ENCODE measurements at regions not wholly inside any gene's neighbourhood (a gene's known extent, or its start where the extent isn't known, plus 50 kb on each side); places are given as distances from the start of the nearest gene placed in this dataset.

DNA sequence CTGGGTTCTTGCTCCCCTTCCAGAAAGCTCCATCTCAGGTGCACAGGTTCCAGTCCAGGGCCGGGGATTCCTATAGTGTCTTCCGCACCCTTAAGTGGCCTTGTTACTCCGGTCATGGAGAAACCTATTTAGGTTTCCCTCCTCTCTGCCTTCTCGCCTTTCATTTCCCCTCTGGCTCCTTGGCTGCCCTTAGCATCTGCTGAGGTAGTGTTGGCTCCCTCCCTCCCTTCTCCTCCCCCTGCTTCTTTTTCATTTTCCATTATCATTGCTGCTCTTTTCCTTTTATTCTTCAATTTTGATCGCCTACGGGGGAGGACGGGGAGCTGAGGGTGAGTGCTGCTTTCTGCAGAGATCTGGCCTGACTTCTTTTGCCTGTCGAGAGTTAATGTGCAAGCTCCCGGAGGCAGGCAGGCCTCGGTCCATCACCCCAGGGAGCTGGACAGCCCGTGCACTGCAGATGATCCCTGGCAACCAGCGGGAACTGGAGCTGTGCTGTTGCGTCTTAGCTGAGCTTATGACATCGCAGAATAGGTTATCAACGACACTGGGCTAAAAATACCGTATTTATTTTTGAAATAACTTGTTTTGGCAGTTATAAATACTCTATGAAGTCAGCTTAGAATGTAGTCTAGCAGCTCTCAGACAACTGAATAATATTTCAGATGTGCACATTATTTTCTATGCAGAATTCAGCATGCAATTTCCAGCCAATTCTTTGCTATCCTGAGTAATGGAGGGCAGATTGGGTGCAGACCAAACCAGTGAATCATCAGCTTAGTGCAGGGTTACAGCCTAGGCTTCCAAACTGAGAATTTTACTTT lies 141.9 kb downstream of the SLC4A3 start:
- DNase-seq (ENCODE audit: low read depth in 3 of 3) = no peak

DNA sequence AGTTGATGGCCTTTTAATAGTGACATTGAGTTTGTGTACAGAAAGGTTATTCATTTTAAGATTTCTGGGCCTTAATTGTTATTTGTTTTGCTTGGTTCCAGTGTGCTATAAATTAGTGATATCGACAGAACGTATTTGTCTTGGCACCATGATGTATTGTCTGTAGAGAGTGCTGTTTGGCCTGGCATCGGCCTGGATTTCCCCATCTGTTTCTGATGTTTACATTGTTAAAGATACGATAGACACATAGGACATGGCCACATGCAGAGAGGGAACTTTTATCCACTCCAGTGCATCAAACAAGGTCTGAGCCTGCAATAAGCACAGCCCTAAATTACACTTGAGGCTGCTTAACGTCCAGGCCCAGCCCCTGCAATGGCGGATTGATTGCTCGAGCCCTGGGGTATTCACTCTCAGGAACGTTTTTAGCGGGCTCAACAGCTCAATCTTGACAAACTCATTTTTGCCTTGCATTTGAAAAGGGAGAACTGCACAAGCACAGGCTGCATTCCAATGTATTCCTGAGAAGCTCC lies 144.7 kb downstream of the SLC4A3 start:
- DNase-seq (ENCODE audit: low read depth in 3 of 3) = no peak

DNA sequence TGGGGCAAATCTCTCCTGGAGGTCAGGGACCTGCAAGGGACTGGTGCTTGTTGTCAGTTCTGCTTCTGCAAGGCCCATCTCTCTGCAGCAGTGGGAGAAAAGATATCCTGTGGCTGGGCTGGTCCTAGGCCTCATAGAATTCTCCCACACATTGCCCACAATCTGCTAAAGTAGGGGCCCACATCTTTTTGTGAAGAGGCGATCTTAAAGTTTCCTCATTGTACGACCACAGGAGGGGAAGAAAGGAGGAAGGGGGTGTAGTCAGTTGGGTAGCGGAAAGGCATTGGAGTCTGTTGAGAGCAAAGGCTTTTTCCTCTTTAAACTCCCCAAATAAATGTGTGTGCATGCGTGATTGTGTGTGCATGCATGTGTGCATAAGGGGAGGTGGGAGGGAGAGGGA lies 145.3 kb downstream of the SLC4A3 start:
- no peak for DNase-seq (ENCODE audit: low read depth in 3 of 3)

DNA sequence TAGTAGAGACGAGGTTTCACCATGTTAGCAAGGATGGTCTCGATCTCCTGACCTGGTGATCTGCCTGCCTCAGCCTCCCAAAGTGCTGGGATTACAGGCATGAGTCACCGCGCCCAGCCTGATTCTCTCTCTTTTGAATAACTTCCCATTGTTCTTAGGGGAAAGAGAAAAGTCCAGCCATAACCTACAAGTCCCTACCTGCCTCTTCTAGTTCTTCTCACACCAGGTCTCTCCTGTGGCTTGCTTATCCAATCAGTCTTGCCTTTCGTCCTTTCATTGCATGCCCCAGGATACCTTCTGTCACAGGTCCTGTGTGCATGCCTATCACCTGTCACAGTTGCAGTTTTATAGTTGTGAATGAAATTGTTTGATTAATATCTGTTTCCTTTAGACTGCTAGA lies 148.1 kb downstream of the SLC4A3 start:
- no peak for DNase-seq (ENCODE audit: low read depth in 3 of 3)

DNA sequence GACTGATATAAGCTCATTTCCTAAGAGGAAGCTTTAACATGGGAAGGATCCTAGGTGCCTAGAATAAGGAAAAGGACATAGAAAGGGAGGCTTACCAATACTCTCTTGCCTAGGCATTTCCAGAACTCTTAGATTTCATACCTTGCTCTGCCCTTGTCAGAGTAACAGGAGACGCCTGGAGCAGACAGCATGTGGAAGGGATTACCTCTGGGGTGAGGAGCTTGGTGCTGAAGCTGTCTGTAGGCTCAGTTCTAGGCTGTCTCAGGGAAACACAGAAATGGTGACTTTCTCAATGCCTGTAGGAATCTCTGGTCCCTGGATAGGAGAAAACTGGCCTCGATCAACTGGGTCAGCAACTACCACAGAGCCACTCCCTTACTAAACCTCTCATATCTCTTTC lies 150.0 kb downstream of the SLC4A3 start:
- DNase-seq (ENCODE audit: low read depth in 3 of 3) = no peak

DNA sequence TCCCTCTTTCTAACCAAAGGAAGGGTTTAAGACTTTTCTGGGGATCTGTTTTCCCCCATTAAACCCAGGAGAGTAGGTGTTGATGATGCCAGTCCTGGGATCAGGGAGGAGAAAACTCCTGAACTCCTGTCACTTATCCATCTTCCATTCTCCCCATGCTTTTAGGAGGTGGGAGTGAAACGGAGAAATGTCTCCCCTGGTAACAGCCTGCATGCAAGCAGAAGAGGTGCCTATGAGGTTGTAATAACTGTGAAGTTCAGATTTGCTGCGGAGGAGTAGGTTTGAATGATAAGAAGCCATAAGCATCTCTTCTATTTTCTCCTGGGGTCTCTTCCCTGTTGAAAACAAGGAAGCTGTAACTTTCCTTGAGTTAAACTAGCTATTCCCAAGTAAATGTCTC lies 150.8 kb downstream of the SLC4A3 start:
- no peak for DNase-seq (ENCODE audit: low read depth in 3 of 3)

DNA sequence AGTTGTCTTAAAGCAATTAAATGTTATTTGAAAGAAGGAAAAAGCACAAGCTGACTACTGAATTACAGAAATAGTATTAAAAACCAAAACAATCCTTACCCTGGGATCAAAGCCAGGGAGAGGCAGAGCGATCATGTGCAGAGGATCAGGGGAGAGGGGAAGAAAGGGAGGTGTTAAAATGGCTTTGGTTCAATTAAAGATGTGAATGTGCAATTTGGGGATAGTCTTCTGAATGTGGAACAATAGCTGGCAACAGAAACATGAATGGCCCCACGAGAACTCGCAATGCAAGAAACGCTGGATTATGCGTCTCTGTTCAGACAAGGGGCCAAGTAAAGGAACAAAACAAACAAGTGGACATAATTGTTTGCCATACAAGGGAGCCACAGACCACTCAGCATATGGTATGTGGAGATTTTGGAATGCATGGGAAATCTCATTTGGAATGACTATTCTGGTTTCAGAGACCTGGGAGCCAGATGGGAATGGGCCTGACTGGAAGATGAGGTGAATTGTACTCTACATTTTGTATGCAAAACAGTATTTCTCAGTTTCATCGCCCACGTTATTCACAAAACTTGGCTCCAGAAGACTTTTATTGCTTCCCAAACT lies 155.4 kb downstream of the SLC4A3 start:
- no peak for DNase-seq (ENCODE audit: low read depth in 3 of 3)

DNA sequence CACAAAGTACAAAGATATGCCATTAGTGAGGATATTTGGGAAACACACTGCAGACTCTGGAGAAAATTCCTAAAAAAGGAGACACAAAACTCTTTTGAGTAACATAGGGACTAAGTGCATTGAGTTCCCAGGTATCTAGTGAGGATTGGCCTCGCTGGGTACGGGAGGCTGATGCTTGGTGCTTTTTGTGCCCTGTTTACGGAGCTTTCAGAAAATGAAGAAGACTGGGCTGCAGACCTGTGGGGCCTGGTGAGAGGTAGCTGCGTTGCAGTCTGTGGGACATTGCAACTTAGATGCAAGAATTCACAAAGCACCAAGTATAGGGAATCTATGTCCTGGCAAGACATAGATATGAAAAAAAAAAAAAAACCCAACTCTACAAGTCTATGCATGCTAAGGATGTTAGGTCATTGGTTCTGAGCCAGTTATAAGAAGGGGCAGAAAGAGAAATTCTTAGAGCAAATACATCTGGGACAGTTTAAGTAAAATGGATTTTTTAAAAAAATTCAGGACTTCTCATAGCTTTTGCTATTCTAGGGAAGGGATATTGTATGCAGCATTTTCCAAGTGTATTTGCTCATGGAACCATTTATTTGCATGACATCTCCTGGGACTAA lies 156.0 kb downstream of the SLC4A3 start:
- DNase-seq (ENCODE audit: low read depth in 3 of 3) = no peak

DNA sequence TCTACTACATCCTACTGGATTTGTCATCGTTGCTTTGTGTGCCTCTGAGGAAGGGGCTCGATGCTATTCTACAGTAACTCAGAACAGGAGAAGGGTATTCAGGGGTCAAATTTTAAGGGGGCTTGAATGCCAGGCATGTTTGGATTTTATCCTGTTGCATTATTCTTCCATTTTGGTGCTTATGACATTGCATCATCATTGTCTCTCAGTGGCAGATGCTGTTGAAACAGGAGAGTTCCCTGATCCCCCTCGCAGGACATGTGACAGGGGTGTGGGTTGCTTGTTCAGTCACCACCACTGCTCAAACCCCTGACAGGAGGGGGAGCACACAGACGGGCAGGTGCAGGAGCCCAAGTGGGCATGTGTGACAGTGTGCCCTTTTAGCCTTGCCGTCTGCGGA lies 156.7 kb downstream of the SLC4A3 start:
- DNase-seq (ENCODE audit: low read depth in 3 of 3) = no peak

DNA sequence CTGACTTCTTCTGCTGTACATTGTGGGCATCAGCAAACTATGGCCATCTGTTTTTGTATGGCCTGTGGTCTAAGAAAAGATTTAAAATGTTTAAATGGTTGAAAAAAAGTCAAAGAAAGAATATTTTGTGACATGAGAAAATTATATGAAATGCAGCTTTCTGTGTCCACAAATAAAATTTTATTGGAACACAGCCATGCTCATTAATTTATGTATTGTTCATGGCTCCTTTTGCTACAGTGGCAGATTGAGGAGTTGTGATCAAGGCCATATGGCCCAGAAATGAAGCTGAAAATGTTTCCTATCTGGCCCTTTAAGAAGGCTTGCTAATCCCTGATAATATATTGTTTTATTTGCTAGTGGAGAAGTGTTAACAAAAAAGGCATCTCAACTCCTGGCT lies 162.0 kb downstream of the SLC4A3 start:
- DNase-seq (ENCODE audit: low read depth in 3 of 3) = no peak

DNA sequence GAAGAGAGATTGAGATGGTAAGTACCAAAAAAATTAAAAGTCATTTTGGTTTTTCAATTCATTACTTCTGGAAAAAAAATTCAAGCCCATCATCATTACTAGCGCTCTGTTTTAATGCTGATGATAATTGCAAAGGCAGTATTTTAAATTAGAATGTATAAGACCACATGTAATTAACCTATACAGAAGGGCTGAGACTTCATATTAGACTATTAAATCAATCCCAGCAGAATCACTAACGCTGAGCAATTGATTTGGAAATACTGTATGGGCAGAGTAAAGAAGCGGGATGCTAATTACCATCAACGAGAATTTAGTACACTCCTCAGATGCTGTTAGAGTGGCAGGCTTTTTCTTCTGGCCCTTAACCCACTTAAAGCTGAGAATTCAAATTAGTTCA lies 165.0 kb downstream of the SLC4A3 start:
- no peak for DNase-seq (ENCODE audit: low read depth in 3 of 3)

DNA sequence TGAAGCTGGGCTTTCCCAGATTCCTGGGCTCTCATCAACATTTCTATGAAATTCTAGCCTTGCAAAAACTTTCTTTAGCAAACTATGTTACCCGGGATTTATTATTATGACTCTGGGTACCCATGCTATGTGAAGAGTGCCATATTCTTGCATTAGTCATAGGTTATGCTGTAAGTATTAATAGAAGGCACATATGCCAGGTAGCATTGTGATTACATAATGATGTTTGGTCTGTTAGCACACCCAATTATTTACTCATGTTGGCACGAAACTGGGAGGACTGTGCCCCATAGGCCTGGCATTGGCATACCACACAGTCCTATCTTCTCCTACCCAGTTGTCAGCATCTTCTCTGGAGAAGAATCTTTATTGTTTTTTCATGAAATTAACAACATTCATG lies 171.0 kb downstream of the SLC4A3 start:
- DNase-seq (ENCODE audit: low read depth in 3 of 3) = no peak

DNA sequence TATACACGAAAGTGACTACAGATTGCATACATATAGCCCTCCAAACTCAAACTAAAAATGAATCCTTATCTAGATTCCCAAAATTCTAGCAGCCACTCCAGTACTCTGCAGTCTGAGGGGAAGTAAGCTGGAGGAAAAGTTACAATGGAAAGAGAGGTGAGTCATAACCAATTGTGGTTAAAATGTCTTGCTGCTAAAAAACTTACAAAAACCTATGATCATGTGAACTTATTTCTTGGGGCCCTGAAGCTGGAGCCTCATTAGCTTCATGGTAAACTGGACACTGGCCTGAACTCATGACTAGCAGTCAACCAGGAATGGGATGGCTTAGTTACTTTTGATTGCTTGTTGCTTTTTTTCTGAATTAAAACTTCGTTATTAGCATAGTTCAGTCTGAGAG lies 175.9 kb downstream of the SLC4A3 start:
- DNase-seq (ENCODE audit: low read depth in 3 of 3) = no peak

DNA sequence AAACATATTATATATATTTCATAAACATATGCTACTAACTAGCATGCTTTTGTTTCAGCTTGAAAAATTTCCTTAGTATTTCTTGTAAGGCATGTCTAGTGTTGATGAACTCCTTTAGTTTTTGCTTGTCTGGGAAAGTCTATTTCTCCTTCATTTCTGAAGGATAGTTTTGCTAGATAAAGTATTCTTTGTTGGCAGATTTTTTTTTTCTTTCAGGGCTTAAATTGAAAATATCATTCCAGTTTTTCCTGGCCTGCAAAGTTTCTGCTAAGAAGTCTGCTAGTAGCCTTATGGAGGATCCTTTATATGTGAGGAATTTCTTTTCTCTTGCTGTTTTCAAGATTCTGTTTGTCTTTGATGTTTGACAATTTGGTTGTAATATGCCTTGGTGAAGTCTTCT lies 183.5 kb downstream of the SLC4A3 start:
- no peak for DNase-seq (ENCODE audit: low read depth in 3 of 3)

DNA sequence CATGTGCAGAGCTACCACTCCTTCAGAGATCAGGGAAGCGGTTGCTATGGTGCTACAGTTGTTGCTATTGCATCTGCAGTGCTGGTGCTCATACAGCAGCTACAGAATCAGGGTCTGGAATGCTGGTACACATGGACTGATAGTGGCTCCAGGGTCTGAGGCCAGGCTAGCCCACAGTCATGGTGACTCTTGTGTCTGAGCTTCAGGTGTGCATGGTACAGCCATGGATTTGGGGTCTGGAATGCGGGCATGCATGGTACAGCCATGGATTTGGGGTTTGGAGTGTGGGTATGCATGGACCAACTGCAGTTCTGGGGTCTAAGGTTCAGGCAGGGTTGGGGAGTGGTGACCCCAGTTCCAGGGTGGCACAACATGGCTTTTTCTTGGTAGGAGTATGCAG lies 185.2 kb downstream of the SLC4A3 start:
- no peak for DNase-seq (ENCODE audit: low read depth in 3 of 3)

DNA sequence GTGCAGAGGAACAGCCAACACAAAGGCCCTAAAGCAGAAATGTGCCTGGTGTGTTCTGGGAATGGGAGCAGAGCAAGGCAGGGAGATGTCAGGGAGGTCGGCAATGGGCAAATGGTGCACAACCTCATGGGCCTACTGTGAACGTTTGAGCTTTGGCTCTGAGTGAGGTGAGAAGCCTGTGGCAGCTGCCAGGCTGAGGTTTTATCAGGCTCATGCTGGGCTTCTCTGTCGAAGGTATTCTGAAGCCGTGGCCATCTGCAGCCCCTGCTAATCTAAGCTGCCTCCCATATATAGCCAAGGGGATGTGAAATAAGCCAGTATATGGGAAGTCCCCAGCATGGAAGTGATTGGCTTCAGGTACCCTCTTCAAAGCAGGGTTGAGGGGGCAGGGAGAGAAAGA lies 193.3 kb downstream of the SLC4A3 start:
- DNase-seq (ENCODE audit: low read depth in 3 of 3) = no peak

DNA sequence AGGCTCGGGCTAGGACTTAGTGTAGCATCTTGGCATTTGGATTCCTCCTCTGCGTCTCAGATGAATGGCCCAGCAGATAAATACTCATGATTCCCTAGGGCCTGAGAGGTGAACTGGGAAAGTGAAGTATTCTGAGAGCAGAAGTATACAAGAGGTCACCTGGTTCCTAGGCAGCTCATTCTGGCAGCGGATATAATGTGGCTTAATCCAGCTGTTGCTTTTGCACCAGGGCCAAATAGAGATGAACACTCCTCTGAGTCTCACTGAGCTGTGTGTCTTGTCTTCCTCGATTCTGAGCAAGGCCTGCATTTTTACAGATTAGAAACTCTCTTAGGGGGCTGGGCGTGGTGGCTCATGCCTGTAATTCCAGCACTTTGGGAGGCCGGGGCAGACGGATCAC lies 196.1 kb downstream of the SLC4A3 start:
- DNase-seq (ENCODE audit: low read depth in 3 of 3) = no peak

DNA sequence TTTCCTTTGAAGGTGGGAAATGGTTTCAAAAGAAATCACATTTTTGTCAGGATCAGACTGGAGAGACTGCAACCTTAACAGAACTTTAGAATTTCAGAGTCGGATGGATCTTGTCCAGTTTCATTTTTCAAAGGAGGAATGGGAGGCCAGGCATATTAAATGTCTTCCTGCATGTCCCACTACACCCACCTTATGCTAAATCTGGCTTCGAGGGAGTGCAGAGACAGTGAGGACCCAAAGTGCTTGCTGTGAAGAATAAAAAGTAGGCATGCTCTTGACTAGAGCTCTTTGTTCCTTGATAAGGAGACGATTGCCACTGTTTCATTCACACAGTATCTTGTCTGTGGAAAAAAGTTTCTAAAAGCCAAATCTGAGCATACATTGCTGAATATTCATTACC lies 197.6 kb downstream of the SLC4A3 start:
- no peak for DNase-seq (ENCODE audit: low read depth in 3 of 3)

DNA sequence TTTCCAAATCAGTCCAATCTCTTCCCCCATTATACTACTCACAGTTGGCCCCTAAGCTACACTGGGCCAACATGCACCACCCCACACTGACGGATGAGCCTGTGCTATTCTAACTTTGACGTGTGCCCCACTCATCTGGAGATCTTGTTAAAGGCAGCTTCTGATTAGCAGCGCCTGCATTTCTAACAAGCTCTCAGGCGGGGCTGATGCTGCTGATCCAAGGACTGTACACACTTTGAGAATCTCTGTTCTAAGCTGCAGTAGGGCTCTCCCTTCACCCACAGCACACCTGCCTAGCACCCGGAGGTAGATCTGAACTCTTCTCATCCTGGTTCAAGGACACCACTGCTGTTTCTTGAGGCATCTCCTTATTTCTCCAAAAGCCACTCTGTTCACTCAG lies 200.7 kb downstream of the SLC4A3 start:
- DNase-seq (ENCODE audit: low read depth in 3 of 3) = no peak

DNA sequence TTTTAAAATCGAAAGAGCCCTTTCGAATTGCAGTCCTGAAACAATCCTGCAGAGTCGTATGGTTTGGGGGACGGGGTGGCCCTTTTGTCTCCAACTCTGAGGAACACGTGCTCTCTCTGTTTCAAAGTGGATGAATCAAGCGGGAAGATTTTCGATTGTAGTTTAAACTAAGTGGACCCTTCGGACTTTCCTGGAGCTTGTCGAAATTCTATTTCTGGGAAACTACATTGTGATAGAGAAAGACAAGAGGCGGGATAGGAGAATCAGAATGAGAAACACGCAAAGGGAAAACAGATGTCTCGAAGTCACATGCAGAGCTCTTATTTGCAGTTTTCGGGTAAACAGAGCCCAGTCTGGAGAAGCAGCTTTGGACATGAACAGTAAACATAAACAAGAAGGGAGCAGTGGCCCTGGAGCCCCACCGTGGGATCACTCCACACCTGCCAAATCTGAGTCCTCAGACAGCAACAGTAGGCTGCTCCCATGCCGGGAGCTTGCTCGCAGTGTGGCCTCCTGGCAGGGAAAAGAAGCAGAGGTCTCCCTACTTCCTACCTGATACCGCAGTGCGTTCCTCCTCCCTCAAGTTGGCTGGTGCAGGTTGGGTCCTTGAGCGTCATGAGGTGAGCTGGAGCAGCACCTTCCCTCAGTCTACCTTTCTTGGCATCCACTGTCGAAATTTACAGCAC lies 202.4 kb downstream of the SLC4A3 start:
- DNase-seq (ENCODE audit: low read depth in 3 of 3) = no peak

DNA sequence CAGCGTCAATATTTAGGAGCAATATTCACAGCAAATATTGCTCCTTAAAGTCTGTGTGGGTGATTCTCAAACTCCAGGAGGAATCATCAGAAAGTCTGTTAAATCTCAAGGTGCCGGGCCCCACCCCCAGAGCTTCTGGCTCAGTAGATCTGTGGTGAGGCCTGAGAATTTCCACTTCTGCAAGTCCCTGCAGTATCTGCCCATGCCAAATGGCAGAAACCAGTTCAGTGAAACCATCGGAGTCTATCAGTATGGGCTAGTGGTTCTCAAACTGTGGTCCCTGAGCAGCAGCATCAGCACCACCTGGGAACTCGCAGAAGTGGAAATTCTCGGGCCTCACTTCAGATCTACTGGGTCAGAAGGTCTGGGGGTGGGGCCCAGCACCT lies 202.9 kb downstream of the SLC4A3 start:
- no peak for DNase-seq (ENCODE audit: low read depth in 3 of 3)

DNA sequence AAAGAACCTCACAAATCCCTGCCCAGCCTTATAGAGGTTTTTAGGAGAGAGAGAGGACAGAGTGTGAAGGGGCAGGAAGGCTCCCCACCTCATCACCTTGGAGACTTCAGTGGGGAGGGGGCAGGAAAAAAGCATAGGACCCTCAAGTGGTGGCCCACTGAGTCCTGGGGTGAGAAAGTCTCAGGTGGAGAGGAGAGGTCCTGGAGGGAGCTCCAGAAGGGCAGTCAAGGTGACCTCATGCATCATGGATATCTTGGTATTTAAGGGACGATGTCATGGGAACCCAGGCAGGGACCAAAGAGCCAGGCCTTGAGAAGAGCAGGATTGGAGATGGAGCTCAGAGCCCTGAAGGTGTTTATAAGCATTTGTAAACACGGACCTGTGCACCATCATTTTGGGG lies 204.5 kb downstream of the SLC4A3 start:
- no peak for DNase-seq (ENCODE audit: low read depth in 3 of 3)

DNA sequence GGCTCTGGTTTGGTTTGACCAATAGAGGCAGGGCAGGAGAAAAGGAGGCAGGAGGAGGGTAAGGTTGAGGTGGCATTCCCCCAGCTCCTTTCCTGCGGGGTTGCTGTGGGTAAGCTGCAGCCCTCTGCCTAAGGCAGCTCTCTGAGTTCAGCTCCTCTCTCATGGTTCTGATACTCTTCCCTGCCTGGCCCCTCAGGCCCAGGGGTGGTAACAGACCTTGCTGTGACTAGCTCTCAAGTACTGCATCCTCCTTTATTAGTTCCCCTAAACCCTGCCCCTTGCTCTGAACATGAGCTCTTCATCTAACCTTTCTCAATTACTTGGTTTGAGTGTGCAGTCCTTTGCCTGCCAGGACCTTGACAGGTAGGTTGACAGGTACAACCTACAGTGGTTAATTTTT lies 205.5 kb downstream of the SLC4A3 start:
- no peak for DNase-seq (ENCODE audit: low read depth in 3 of 3)

Measured in stimulated activated CD4-positive, alpha-beta T cell treated with anti-CD3 and anti-CD28 coated beads, TNF-alpha, amount 100 ng/mL, for 24 hours (primary cell).